CD4-positive, alpha-beta memory T cell (primary cell): ENCODE measurements at regions not wholly inside any gene's neighbourhood (a gene's known extent, or its start where the extent isn't known, plus 50 kb on each side); places are given as distances from the start of the nearest gene placed in this dataset.

ENCODE experiments used
- CTCF ChIA-PET: fragments of 350-600 bp; sonication (Branson Sonifier 250); formaldehyde crosslinking; loops from one replicate; lab custom pipeline; 2021; ENCODE audit warnings: inconsistent platforms; ENCODE audit not compliant: partially characterized antibody; lab: Charles Lee
- POLR2A ChIA-PET: fragments of 350-600 bp; sonication (Branson Sonifier 250); formaldehyde crosslinking; loops from one replicate; lab custom pipeline; 2021; ENCODE audit not compliant: partially characterized antibody; lab: Charles Lee
- DNase-seq, 5 donors: peaks; one replicate each; pipeline versions ENCODE4 v3.0.0 to v3.0.0-alpha.2; 2020 to 2022; ENCODE audit warnings: mixed read lengths in 1 of 5
- H3K27ac ChIP-seq: one replicate; pipeline ENCODE4 v1.7.0; 2013; ENCODE audit warnings: low read depth, low read length
- H3K27me3 ChIP-seq: 2 replicates; pipeline ENCODE4 v1.7.0; 2013; ENCODE audit warnings: mild to moderate bottlenecking, low read length, moderate library complexity; ENCODE audit not compliant: insufficient read depth
- H3K36me3 ChIP-seq: 2 replicates; pipeline ENCODE4 v1.7.0; 2013; ENCODE audit warnings: mild to moderate bottlenecking, low read length, moderate library complexity; ENCODE audit not compliant: insufficient read depth
- H3K4me1 ChIP-seq: 2 replicates; pipeline ENCODE4 v1.7.0; 2013; ENCODE audit warnings: mild to moderate bottlenecking, low read length, moderate library complexity; ENCODE audit not compliant: insufficient read depth
- H3K4me3 ChIP-seq, 2 donors: one replicate each; pipeline ENCODE4 v1.7.0; 2013; ENCODE audit warnings: low read length in 2 of 2, mild to moderate bottlenecking in 1 of 2
- H3K9me3 ChIP-seq, 2 donors: one replicate each; pipeline ENCODE4 v1.7.0; 2013; ENCODE audit warnings: low read length in 2 of 2, control low read depth in 1 of 2; ENCODE audit not compliant: control insufficient read depth in 1 of 2
- H3K27ac Mint-ChIP-seq, 7 donors: one replicate each; pipeline ENCODE4 v1.8.0; 2020 to 2021; ENCODE audit warnings: mixed read lengths in 7 of 7, mild to moderate bottlenecking in 6 of 7, inconsistent platforms in 3 of 7, moderate library complexity in 3 of 7
- H3K27me3 Mint-ChIP-seq, 2 donors: one replicate each; pipeline ENCODE4 v1.8.0; 2020 to 2021; ENCODE audit warnings: mixed read lengths in 2 of 2
- H3K36me3 Mint-ChIP-seq, 2 donors: one replicate each; pipeline ENCODE4 v1.8.0; 2020 to 2021; ENCODE audit warnings: mixed read lengths in 2 of 2, inconsistent platforms in 1 of 2, mild to moderate bottlenecking in 1 of 2
- H3K4me1 Mint-ChIP-seq, 4 donors: one replicate each; pipeline ENCODE4 v1.8.0; 2020 to 2021; ENCODE audit warnings: mixed read lengths in 4 of 4, mild to moderate bottlenecking in 1 of 4
- H3K4me3 Mint-ChIP-seq, 8 donors: one replicate each; pipeline ENCODE4 v1.8.0; 2020 to 2021; ENCODE audit warnings: mixed read lengths in 8 of 8, mild to moderate bottlenecking in 7 of 8, moderate library complexity in 6 of 8, inconsistent platforms in 3 of 8
- H3K9me3 Mint-ChIP-seq, 8 donors: one replicate each; pipeline ENCODE4 v1.8.0; 2020 to 2021; ENCODE audit warnings: mixed read lengths in 8 of 8, mild to moderate bottlenecking in 5 of 8, inconsistent platforms in 3 of 8, moderate library complexity in 1 of 8
- intact Hi-C: fragments of 100-400 bp; cut with micrococcal nuclease; formaldehyde crosslinking; loops from one replicate; pipeline ENCODE4 v1.15.1; 2023

- Mint-ChIP-seq H3K27me3 (peaks cover 0 to 5% of the 10 kb centered on the region in 2 donors), H3K36me3 (no peaks in the 10 kb centered on the region), H3K4me3 (no peak overlapping the region), H3K9me3 (peaks cover 0 to 5% (median 0%) of the 10 kb centered on the region in 8 donors), H3K27ac (no peak overlapping the region), H3K4me1 (no peaks in the 10 kb centered on the region)
- H3K9me3 ChIP-seq, result no peaks in the 10 kb centered on the region
- no peak for DNase-seq
- no peaks in the 10 kb centered on the region for H3K36me3 ChIP-seq
- no peak overlapping the region for H3K4me3 ChIP-seq
- intact Hi-C loops, result no loop called here
- H3K27ac ChIP-seq, result no peak overlapping the region
- ChIA-PET POLR2A (no interaction called here), CTCF (no interaction called here)
- no peaks in the 10 kb centered on the region for H3K27me3 ChIP-seq
- no peaks in the 10 kb centered on the region for H3K4me1 ChIP-seq
Measured at GRCh38 chr3:194748225-194748624, 62.5 kb downstream of the FAM43A start.

- intact Hi-C loops, result no loop called here
- POLR2A ChIA-PET, result no interaction called here
- no peaks in the 10 kb centered on the region for H3K36me3 ChIP-seq
- CTCF ChIA-PET, result interaction anchor here (0.7 kb wide), 1 partner anchor 295 kb away, joined by 3 read pairs; no protein-coding TSS in a partner anchor
- H3K27ac ChIP-seq, result no peak overlapping the region
- H3K9me3 ChIP-seq, result no peaks in the 10 kb centered on the region
- peaks cover 0 to 5% (median 0%) of the 10 kb centered on the region in 8 donors for H3K9me3 Mint-ChIP-seq
- no peak overlapping the region for H3K4me3 Mint-ChIP-seq
- H3K36me3 Mint-ChIP-seq, result no peaks in the 10 kb centered on the region
- no peak for DNase-seq
- H3K27me3 ChIP-seq, result no peaks in the 10 kb centered on the region
- H3K4me1 Mint-ChIP-seq, result no peaks in the 10 kb centered on the region
- no peaks in the 10 kb centered on the region for H3K4me1 ChIP-seq
- no peak overlapping the region for H3K27ac Mint-ChIP-seq
- H3K4me3 ChIP-seq, result no peak overlapping the region
- H3K27me3 Mint-ChIP-seq, result peaks cover 0 to 3% of the 10 kb centered on the region in 2 donors
Measured at GRCh38 chr3:194749631-194750490, 64.2 kb downstream of the FAM43A start.

- H3K4me1 Mint-ChIP-seq, result no peaks in the 10 kb centered on the region
- CTCF ChIA-PET, result no interaction called here
- no peaks in the 10 kb centered on the region for H3K9me3 ChIP-seq
Measured at GRCh38 chr3:194750491-194750828, 64.8 kb downstream of the FAM43A start.

GRCh38 chr3:194755671-194756459 lies 70.2 kb downstream of the FAM43A start:
- DNase-seq, result no peak
- peaks cover 7 to 12% of the 10 kb centered on the region in 2 donors for H3K27me3 Mint-ChIP-seq
- no peak overlapping the region for H3K27ac ChIP-seq
- no peak overlapping the region for H3K27ac Mint-ChIP-seq
- no peaks in the 10 kb centered on the region for H3K9me3 Mint-ChIP-seq
- intact Hi-C loops, result no loop called here
- ChIA-PET POLR2A (no interaction called here), CTCF (interaction anchor here (1.4 kb wide), 1 partner anchor 10 kb away, joined by 3 read pairs; no protein-coding TSS in a partner anchor)
- H3K36me3 ChIP-seq, result no peaks in the 10 kb centered on the region
- no peak overlapping the region for H3K4me3 ChIP-seq
- H3K4me1 ChIP-seq, result no peaks in the 10 kb centered on the region
- H3K36me3 Mint-ChIP-seq, result no peaks in the 10 kb centered on the region
- no peaks in the 10 kb centered on the region for H3K4me1 Mint-ChIP-seq
- no peaks in the 10 kb centered on the region for H3K9me3 ChIP-seq
- no peak overlapping the region for H3K4me3 Mint-ChIP-seq
- H3K27me3 ChIP-seq, result no peaks in the 10 kb centered on the region

More at GRCh38 chr3:194750491-194750828, 64.8 kb downstream of the FAM43A start:
- intact Hi-C loops, result no loop called here
- H3K27me3 ChIP-seq, result no peaks in the 10 kb centered on the region
- H3K27me3 Mint-ChIP-seq, result peaks cover 0 to 3% of the 10 kb centered on the region in 2 donors
- peaks cover 0 to 5% (median 0%) of the 10 kb centered on the region in 8 donors for H3K9me3 Mint-ChIP-seq
- H3K27ac ChIP-seq, result no peak overlapping the region
- H3K36me3 ChIP-seq, result no peaks in the 10 kb centered on the region
- no peaks in the 10 kb centered on the region for H3K4me1 ChIP-seq
- POLR2A ChIA-PET, result no interaction called here
- DNase-seq, result no peak
- H3K36me3 Mint-ChIP-seq, result no peaks in the 10 kb centered on the region
- H3K4me3 Mint-ChIP-seq, result no peak overlapping the region
- no peak overlapping the region for H3K27ac Mint-ChIP-seq
- H3K4me3 ChIP-seq, result no peak overlapping the region

- Histone ChIP-seq H3K4me3 (no peak overlapping the region), H3K9me3 (no peaks in the 10 kb centered on the region), H3K36me3 (no peaks in the 10 kb centered on the region), H3K27me3 (no peaks in the 10 kb centered on the region), H3K27ac (no peak overlapping the region), H3K4me1 (no peaks in the 10 kb centered on the region)
- no peaks in the 10 kb centered on the region for H3K4me1 Mint-ChIP-seq
- H3K4me3 Mint-ChIP-seq, result no peak overlapping the region
- H3K27ac Mint-ChIP-seq, result no peak overlapping the region
- no peak for DNase-seq
- H3K27me3 Mint-ChIP-seq, result peaks cover 7 to 14% of the 10 kb centered on the region in 2 donors
- ChIA-PET CTCF (no interaction called here), POLR2A (no interaction called here)
- H3K36me3 Mint-ChIP-seq, result no peaks in the 10 kb centered on the region
- intact Hi-C loops, result no loop called here
- no peaks in the 10 kb centered on the region for H3K9me3 Mint-ChIP-seq
Measured at GRCh38 chr3:194756460-194756779, 70.7 kb downstream of the FAM43A start.

- ChIA-PET POLR2A (no interaction called here), CTCF (no interaction called here)
- Histone ChIP-seq H3K4me1 (no peaks in the 10 kb centered on the region), H3K9me3 (no peaks in the 10 kb centered on the region), H3K27ac (no peak overlapping the region), H3K36me3 (no peaks in the 10 kb centered on the region), H3K4me3 (no peak overlapping the region), H3K27me3 (no peaks in the 10 kb centered on the region)
- H3K4me3 Mint-ChIP-seq, result no peak overlapping the region
- H3K9me3 Mint-ChIP-seq, result no peaks in the 10 kb centered on the region
- DNase-seq, result no peak
- H3K27me3 Mint-ChIP-seq, result peaks cover 7 to 14% of the 10 kb centered on the region in 2 donors
- H3K36me3 Mint-ChIP-seq, result no peaks in the 10 kb centered on the region
- intact Hi-C loops, result no loop called here
- H3K4me1 Mint-ChIP-seq, result no peaks in the 10 kb centered on the region
- no peak overlapping the region for H3K27ac Mint-ChIP-seq
Measured at GRCh38 chr3:194756791-194757325, 71.2 kb downstream of the FAM43A start.

- Mint-ChIP-seq H3K4me3 (no peak overlapping the region), H3K4me1 (no peaks in the 10 kb centered on the region), H3K27me3 (peaks cover 9 to 14% of the 10 kb centered on the region in 2 donors), H3K27ac (no peak overlapping the region), H3K9me3 (no peaks in the 10 kb centered on the region), H3K36me3 (no peaks in the 10 kb centered on the region)
- Histone ChIP-seq H3K27ac (no peak overlapping the region), H3K9me3 (no peaks in the 10 kb centered on the region), H3K27me3 (no peaks in the 10 kb centered on the region), H3K36me3 (no peaks in the 10 kb centered on the region), H3K4me1 (no peaks in the 10 kb centered on the region), H3K4me3 (no peak overlapping the region)
- CTCF ChIA-PET, result no interaction called here
- POLR2A ChIA-PET, result no interaction called here
- intact Hi-C loops, result no loop called here
- DNase-seq, result no peak
Measured at GRCh38 chr3:194757647-194758061, 72.0 kb downstream of the FAM43A start.
